ENCODE measurements at regions not wholly inside any gene's neighbourhood (a gene's known extent, or its start where the extent isn't known, plus 50 kb on each side); places are given as distances from the start of the nearest gene placed in this dataset.

DNA sequence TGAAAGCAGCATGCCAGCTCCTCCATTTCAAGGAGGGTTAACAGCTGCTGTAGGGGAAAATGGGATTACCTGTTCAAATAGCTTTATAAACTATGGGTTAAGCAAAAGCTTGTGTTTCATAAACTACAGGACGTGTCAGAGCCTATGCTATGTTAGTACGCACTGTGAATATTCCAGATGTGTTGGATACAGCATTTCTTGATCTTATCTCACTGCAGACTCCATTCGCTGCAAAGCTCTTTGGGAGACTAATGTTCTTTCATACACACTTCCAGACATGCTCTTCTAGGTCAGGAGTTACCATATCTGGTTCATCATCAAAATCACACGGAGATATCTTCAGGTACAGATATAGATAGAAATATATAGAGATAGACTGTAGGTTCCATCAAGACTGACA is 281.2 kb upstream of the FAM241A start:
- Mint-ChIP-seq H3K9me3 (no peaks in the 10 kb centered on the region), H3K4me1 (ENCODE audit: low read depth) (no peaks in the 10 kb centered on the region), H3K4me3 (ENCODE audit: low read depth) (no peak overlapping the region), H3K27me3 (ENCODE audit: low read depth) (no peaks in the 10 kb centered on the region), H3K27ac (no peak overlapping the region), H3K36me3 (ENCODE audit: low read depth) (no peaks in the 10 kb centered on the region)
- intact Hi-C loops (cut with micrococcal nuclease), result no loop called here
- no peak for DNase-seq (ENCODE audit: low spot score)

GRCh38 chr4:111869339-111869738 is 275.9 kb upstream of the FAM241A start:
- H3K27me3 Mint-ChIP-seq (ENCODE audit: low read depth), result no peaks in the 10 kb centered on the region

DNA sequence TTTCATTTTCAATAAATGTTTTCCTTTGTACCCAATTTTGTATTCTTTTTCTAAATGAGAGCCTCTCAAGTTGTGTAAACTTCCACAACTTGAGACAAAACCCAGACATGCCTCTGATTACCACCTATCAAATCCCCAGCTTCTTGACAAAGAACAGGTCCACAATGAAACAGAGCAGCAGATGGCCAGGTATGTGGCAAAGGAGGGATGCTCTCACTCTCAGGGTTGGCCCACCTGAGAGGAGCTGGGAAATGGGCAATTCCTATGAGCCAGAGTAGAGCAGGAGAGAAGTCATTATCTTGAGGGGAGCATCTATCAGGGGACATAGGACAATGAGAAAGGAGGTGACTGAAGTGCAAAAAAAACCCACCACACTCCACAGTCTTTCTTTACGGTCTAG is 273.5 kb upstream of the FAM241A start:
- DNase-seq (ENCODE audit: low spot score), result no peak
- no peaks in the 10 kb centered on the region for H3K36me3 Mint-ChIP-seq (ENCODE audit: low read depth)
- no peak overlapping the region for H3K4me3 Mint-ChIP-seq (ENCODE audit: low read depth)
- no peaks in the 10 kb centered on the region for H3K4me1 Mint-ChIP-seq (ENCODE audit: low read depth)
- H3K9me3 Mint-ChIP-seq, result no peaks in the 10 kb centered on the region
- intact Hi-C loops (cut with micrococcal nuclease), result no loop called here
- H3K27me3 Mint-ChIP-seq (ENCODE audit: low read depth), result no peaks in the 10 kb centered on the region
- no peak overlapping the region for H3K27ac Mint-ChIP-seq

More at GRCh38 chr4:111869339-111869738, 275.9 kb upstream of the FAM241A start:
- Mint-ChIP-seq H3K27ac (no peak overlapping the region), H3K9me3 (no peaks in the 10 kb centered on the region), H3K36me3 (ENCODE audit: low read depth) (no peaks in the 10 kb centered on the region), H3K4me3 (ENCODE audit: low read depth) (no peak overlapping the region), H3K4me1 (ENCODE audit: low read depth) (no peaks in the 10 kb centered on the region)
- no peak for DNase-seq (ENCODE audit: low spot score)
- intact Hi-C loops (cut with micrococcal nuclease), result no loop called here

- Mint-ChIP-seq H3K36me3 (ENCODE audit: low read depth) (no peaks in the 10 kb centered on the region), H3K9me3 (no peaks in the 10 kb centered on the region), H3K4me3 (ENCODE audit: low read depth) (no peak overlapping the region), H3K4me1 (ENCODE audit: low read depth) (no peaks in the 10 kb centered on the region), H3K27ac (no peak overlapping the region), H3K27me3 (ENCODE audit: low read depth) (no peaks in the 10 kb centered on the region)
- intact Hi-C loops (cut with micrococcal nuclease), result no loop called here
- no peak for DNase-seq (ENCODE audit: low spot score)
Measured at GRCh38 chr4:111873801-111874200, 271.5 kb upstream of the FAM241A start.

- Mint-ChIP-seq H3K36me3 (ENCODE audit: low read depth) (no peaks in the 10 kb centered on the region), H3K27me3 (ENCODE audit: low read depth) (no peaks in the 10 kb centered on the region), H3K27ac (no peak overlapping the region), H3K9me3 (no peaks in the 10 kb centered on the region), H3K4me3 (ENCODE audit: low read depth) (no peak overlapping the region), H3K4me1 (ENCODE audit: low read depth) (no peaks in the 10 kb centered on the region)
- DNase-seq (ENCODE audit: low spot score), result no peak
- intact Hi-C loops (cut with micrococcal nuclease), result no loop called here
Measured at GRCh38 chr4:111879539-111879938, 265.7 kb upstream of the FAM241A start.

GRCh38 chr4:111880116-111880515 is 265.1 kb upstream of the FAM241A start:
- H3K4me1 Mint-ChIP-seq (ENCODE audit: low read depth), result no peaks in the 10 kb centered on the region
- no peaks in the 10 kb centered on the region for H3K27me3 Mint-ChIP-seq (ENCODE audit: low read depth)
- no peak overlapping the region for H3K27ac Mint-ChIP-seq
- DNase-seq (ENCODE audit: low spot score), result no peak
- H3K9me3 Mint-ChIP-seq, result no peaks in the 10 kb centered on the region
- no peaks in the 10 kb centered on the region for H3K36me3 Mint-ChIP-seq (ENCODE audit: low read depth)
- intact Hi-C loops (cut with micrococcal nuclease), result no loop called here
- no peak overlapping the region for H3K4me3 Mint-ChIP-seq (ENCODE audit: low read depth)

- Mint-ChIP-seq H3K4me3 (ENCODE audit: low read depth) (no peak overlapping the region), H3K9me3 (no peaks in the 10 kb centered on the region), H3K27me3 (ENCODE audit: low read depth) (no peaks in the 10 kb centered on the region), H3K4me1 (ENCODE audit: low read depth) (no peaks in the 10 kb centered on the region), H3K36me3 (ENCODE audit: low read depth) (no peaks in the 10 kb centered on the region), H3K27ac (no peak overlapping the region)
- intact Hi-C loops (cut with micrococcal nuclease), result no loop called here
- no peak for DNase-seq (ENCODE audit: low spot score)
Measured at GRCh38 chr4:111883557-111883999, 261.7 kb upstream of the FAM241A start.

DNA sequence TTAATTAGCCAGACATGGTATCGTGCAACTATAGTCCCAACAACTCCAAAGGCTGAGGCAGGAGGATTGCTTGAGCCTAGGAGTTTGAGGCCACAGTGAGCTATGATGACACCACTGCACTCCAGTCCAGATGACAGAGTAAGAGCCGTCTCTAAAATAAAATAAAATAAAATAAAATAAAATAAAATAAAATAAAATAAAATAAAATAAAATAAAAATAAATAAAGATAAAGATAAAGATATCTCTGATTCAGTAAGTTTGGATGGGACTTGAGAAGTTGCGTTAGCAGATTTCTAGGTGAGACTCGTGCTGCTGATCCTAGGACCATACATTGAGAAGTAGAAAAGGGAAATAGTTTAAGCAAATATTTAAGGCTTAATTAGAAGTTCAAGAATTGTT is 254.8 kb upstream of the FAM241A start:
- H3K27me3 Mint-ChIP-seq (ENCODE audit: low read depth), result no peaks in the 10 kb centered on the region
- no peak overlapping the region for H3K4me3 Mint-ChIP-seq (ENCODE audit: low read depth)
- H3K9me3 Mint-ChIP-seq, result no peaks in the 10 kb centered on the region
- H3K36me3 Mint-ChIP-seq (ENCODE audit: low read depth), result no peaks in the 10 kb centered on the region
- H3K4me1 Mint-ChIP-seq (ENCODE audit: low read depth), result no peaks in the 10 kb centered on the region
- intact Hi-C loops (cut with micrococcal nuclease), result loop anchor here (10.0 kb wide), 1 partner anchor 556 kb away; no protein-coding TSS in a partner anchor
- no peak overlapping the region for H3K27ac Mint-ChIP-seq
- DNase-seq (ENCODE audit: low spot score), result no peak

GRCh38 chr4:111905511-111905910 is 239.7 kb upstream of the FAM241A start:
- no peak for DNase-seq (ENCODE audit: low spot score)
- Mint-ChIP-seq H3K9me3 (no peaks in the 10 kb centered on the region), H3K27ac (no peak overlapping the region), H3K4me3 (ENCODE audit: low read depth) (no peak overlapping the region), H3K4me1 (ENCODE audit: low read depth) (no peaks in the 10 kb centered on the region), H3K27me3 (ENCODE audit: low read depth) (no peaks in the 10 kb centered on the region), H3K36me3 (ENCODE audit: low read depth) (no peaks in the 10 kb centered on the region)
- intact Hi-C loops (cut with micrococcal nuclease), result no loop called here

DNA sequence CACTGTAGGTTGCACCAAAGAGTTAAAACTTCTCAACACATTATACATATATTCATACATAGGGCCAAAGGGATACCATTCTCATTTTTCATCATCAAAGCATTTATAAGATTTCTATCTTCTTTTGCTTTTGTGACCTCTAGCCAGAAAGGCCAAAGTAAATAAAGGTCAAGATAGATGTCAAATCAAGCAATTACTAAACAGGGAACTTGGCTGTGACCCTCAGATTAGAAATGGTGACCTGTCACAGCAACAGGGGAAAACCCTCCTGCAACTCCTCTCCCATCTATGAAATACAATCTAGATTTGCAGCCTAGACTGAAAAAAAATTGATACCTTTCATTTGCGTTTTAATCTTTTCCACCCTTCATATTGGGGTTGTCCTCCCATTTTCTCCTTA is 225.6 kb upstream of the FAM241A start:
- Mint-ChIP-seq H3K27me3 (ENCODE audit: low read depth) (no peaks in the 10 kb centered on the region), H3K4me3 (ENCODE audit: low read depth) (no peak overlapping the region), H3K4me1 (ENCODE audit: low read depth) (no peaks in the 10 kb centered on the region), H3K27ac (no peak overlapping the region), H3K9me3 (no peaks in the 10 kb centered on the region), H3K36me3 (ENCODE audit: low read depth) (no peaks in the 10 kb centered on the region)
- intact Hi-C loops (cut with micrococcal nuclease), result no loop called here
- DNase-seq (ENCODE audit: low spot score), result no peak

GRCh38 chr4:111921714-111922113 is 223.5 kb upstream of the FAM241A start:
- intact Hi-C loops (cut with micrococcal nuclease), result no loop called here
- H3K4me3 Mint-ChIP-seq (ENCODE audit: low read depth), result no peak overlapping the region
- H3K4me1 Mint-ChIP-seq (ENCODE audit: low read depth), result no peaks in the 10 kb centered on the region
- H3K36me3 Mint-ChIP-seq (ENCODE audit: low read depth), result no peaks in the 10 kb centered on the region
- DNase-seq (ENCODE audit: low spot score), result no peak
- H3K27ac Mint-ChIP-seq, result no peak overlapping the region
- H3K27me3 Mint-ChIP-seq (ENCODE audit: low read depth), result no peaks in the 10 kb centered on the region
- no peaks in the 10 kb centered on the region for H3K9me3 Mint-ChIP-seq

DNA sequence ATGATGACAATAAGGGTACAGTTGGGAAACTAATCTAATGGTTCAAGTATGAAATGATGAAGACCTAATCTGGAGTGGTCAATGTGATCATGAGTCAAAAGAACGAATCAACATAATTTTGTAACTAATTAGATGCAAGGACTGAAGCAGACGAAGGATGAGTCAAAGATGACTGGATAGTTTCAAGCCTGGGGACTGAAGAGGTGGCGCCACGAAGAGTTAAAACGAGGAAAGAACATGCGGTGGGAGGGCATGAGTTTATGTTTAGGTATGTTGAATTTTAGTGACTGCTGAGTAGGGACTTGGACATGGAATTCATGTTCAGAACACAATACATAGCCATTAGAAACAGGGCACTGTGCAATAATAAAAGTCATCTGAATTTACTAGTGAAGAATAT is 221.5 kb upstream of the FAM241A start:
- intact Hi-C loops (cut with micrococcal nuclease), result no loop called here
- H3K4me1 Mint-ChIP-seq (ENCODE audit: low read depth), result no peaks in the 10 kb centered on the region
- H3K4me3 Mint-ChIP-seq (ENCODE audit: low read depth), result no peak overlapping the region
- H3K9me3 Mint-ChIP-seq, result no peaks in the 10 kb centered on the region
- no peaks in the 10 kb centered on the region for H3K36me3 Mint-ChIP-seq (ENCODE audit: low read depth)
- no peak overlapping the region for H3K27ac Mint-ChIP-seq
- H3K27me3 Mint-ChIP-seq (ENCODE audit: low read depth), result peaks cover 8% of the 10 kb centered on the region
- DNase-seq (ENCODE audit: low spot score), result no peak

GRCh38 chr4:111924696-111925095 is 220.6 kb upstream of the FAM241A start:
- H3K36me3 Mint-ChIP-seq (ENCODE audit: low read depth), result no peaks in the 10 kb centered on the region
- no peaks in the 10 kb centered on the region for H3K9me3 Mint-ChIP-seq
- peaks cover 11% of the 10 kb centered on the region for H3K27me3 Mint-ChIP-seq (ENCODE audit: low read depth)
- H3K4me1 Mint-ChIP-seq (ENCODE audit: low read depth), result no peaks in the 10 kb centered on the region
- H3K4me3 Mint-ChIP-seq (ENCODE audit: low read depth), result no peak overlapping the region
- DNase-seq (ENCODE audit: low spot score), result no peak
- H3K27ac Mint-ChIP-seq, result no peak overlapping the region
- intact Hi-C loops (cut with micrococcal nuclease), result no loop called here

GRCh38 chr4:111930659-111931058 is 214.6 kb upstream of the FAM241A start:
- no peaks in the 10 kb centered on the region for H3K9me3 Mint-ChIP-seq
- H3K4me1 Mint-ChIP-seq (ENCODE audit: low read depth), result peaks cover 2% of the 10 kb centered on the region
- peaks cover 13% of the 10 kb centered on the region for H3K27me3 Mint-ChIP-seq (ENCODE audit: low read depth)
- no peak overlapping the region for H3K27ac Mint-ChIP-seq
- no peaks in the 10 kb centered on the region for H3K36me3 Mint-ChIP-seq (ENCODE audit: low read depth)
- DNase-seq (ENCODE audit: low spot score), result no peak
- no peak overlapping the region for H3K4me3 Mint-ChIP-seq (ENCODE audit: low read depth)
- intact Hi-C loops (cut with micrococcal nuclease), result loop anchor here (10.0 kb wide), 1 partner anchor 286 kb away; no protein-coding TSS in a partner anchor

Measured in activated T-helper 2 cell treated with anti-CD3 and anti-CD28 coated beads, Interferon-gamma antibody, Interleukin-2, Interleukin-4, amounts not matched to agents 10 μg/mL and 5 μg/mL and 100 μg/mL, durations not matched to agents 14 hours and 24 hours and 36 hours (primary cell).